ENCODE measurements at regions not wholly inside any gene's neighbourhood (a gene's known extent, or its start where the extent isn't known, plus 50 kb on each side); places are given as distances from the start of the nearest gene placed in this dataset.

DNA sequence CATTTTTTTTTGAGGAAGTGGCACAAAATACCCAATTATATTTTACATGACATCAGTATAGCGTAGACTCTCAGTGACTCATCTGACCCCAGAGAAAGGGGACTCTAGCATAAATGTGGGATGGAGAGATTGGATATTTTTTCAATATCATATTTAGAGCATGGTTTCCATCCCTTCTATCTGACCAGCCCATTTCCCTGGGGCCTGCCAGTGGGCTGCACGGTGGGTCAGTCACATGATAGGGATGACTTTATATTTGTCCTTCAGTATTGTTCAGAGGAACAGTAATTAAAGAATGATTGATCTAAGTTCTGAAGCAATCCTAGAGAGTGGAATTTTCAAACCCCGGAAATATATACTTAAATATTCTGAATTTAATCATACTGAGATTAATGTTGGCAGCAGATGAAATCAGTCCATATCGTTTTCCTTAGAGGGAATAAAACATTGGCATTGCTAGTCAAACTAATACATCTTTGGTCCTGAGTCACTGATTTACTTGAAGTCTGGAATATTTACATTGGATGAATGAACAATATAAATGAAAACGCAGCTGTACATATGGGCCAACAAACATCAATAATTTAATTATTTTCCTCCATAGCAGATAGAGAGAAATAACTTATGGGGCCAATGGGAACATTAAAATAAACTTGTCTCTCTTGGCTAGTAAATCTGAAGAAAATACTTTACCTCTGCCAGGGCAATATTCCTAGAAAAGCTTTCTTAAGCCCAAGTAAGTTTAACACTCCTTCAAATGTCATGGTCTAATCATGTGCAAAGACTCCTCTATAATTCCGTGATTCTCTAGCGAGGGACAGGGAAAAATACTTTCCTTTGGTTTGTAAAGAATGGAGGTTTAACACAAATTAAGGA lies 563.6 kb upstream of the PKDCC start:
- no peak overlapping the region for H3K4me3 ChIP-seq
- WGBS, 2 donors (ENCODE audit: low coverage in 1 of 2), result 49 to 52% methylated on average over 7 of the region's 7 CpGs
- no peaks in the 10 kb centered on the region for H3K9me3 ChIP-seq
- no peak for ATAC-seq
- H3K36me3 ChIP-seq, result no peaks in the 10 kb centered on the region
- no peaks in the 10 kb centered on the region for H3K27me3 ChIP-seq
- H3K27ac ChIP-seq, result no peak overlapping the region
- H3K4me1 ChIP-seq, result peaks cover 0 to 10% (median 0%) of the 10 kb centered on the region in 3 donors
- no peak for TF ChIP-seq POLR2A (IDR thresholded peaks at IDR 0.05)
- TF ChIP-seq, protein P1, sequence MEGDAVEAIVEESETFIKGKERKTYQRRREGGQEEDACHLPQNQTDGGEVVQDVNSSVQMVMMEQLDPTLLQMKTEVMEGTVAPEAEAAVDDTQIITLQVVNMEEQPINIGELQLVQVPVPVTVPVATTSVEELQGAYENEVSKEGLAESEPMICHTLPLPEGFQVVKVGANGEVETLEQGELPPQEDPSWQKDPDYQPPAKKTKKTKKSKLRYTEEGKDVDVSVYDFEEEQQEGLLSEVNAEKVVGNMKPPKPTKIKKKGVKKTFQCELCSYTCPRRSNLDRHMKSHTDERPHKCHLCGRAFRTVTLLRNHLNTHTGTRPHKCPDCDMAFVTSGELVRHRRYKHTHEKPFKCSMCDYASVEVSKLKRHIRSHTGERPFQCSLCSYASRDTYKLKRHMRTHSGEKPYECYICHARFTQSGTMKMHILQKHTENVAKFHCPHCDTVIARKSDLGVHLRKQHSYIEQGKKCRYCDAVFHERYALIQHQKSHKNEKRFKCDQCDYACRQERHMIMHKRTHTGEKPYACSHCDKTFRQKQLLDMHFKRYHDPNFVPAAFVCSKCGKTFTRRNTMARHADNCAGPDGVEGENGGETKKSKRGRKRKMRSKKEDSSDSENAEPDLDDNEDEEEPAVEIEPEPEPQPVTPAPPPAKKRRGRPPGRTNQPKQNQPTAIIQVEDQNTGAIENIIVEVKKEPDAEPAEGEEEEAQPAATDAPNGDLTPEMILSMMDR (IDR thresholded peaks at IDR 0.05), result no peak
- TF ChIP-seq EP300 (IDR thresholded peaks at IDR 0.05), result no peak
- no peak for TF ChIP-seq POLR2AphosphoS5 (IDR thresholded peaks at IDR 0.05)

DNA sequence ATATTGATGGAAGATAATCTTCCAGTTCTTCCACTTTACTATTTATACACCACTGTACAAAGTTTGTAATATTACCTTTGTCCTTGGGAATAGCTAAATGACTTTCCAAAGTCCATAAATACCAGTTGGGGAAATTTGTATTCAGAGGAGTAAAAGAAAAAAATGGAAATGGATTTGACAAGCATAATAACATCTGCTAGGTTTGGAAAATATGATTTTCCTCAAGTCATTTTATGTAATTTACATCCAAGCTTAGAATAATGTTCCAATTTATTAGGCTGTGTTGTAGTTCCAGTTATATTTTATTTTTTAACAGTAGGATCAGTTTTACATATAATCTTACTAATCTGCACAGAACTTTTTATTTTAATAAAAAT lies 563.0 kb upstream of the PKDCC start:
- Histone ChIP-seq H3K27ac (no peak overlapping the region), H3K36me3 (no peaks in the 10 kb centered on the region), H3K4me3 (no peak overlapping the region), H3K4me1 (peaks cover 0 to 11% (median 0%) of the 10 kb centered on the region in 3 donors), H3K27me3 (no peaks in the 10 kb centered on the region), H3K9me3 (no peaks in the 10 kb centered on the region)
- ATAC-seq, result no peak
- TF ChIP-seq POLR2AphosphoS5 (IDR thresholded peaks at IDR 0.05), result no peak
- no peak for TF ChIP-seq EP300 (IDR thresholded peaks at IDR 0.05)
- TF ChIP-seq, protein P1 (IDR thresholded peaks at IDR 0.05), result no peak
- no peak for TF ChIP-seq POLR2A (IDR thresholded peaks at IDR 0.05)

DNA sequence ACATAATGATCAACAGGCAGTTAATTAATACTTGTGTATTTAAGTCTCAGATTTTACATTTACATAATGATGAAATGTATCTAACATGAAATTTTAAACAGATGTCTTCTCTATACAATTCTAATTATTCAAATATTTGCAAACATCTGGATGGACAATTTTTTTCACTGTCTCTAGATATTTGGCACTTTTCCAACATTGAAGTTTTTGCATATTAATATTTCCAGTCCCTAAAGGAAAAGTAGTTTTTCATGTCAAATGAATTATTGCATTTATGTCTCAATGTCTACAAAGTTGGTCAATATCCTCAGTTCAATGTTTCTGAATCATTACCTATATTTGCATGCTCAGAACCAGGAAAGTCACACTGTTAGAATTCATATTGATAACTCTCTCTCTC lies 560.9 kb upstream of the PKDCC start:
- ATAC-seq, result no peak
- Histone ChIP-seq H3K27ac (no peak overlapping the region), H3K4me1 (peaks cover 0 to 11% (median 0%) of the 10 kb centered on the region in 3 donors), H3K27me3 (no peaks in the 10 kb centered on the region), H3K4me3 (no peak overlapping the region), H3K36me3 (no peaks in the 10 kb centered on the region), H3K9me3 (no peaks in the 10 kb centered on the region)
- TF ChIP-seq EP300 (IDR thresholded peaks at IDR 0.05) (no peak), POLR2AphosphoS5 (IDR thresholded peaks at IDR 0.05) (no peak), POLR2A (IDR thresholded peaks at IDR 0.05) (no peak)
- TF ChIP-seq, protein P1 (IDR thresholded peaks at IDR 0.05), result no peak

DNA sequence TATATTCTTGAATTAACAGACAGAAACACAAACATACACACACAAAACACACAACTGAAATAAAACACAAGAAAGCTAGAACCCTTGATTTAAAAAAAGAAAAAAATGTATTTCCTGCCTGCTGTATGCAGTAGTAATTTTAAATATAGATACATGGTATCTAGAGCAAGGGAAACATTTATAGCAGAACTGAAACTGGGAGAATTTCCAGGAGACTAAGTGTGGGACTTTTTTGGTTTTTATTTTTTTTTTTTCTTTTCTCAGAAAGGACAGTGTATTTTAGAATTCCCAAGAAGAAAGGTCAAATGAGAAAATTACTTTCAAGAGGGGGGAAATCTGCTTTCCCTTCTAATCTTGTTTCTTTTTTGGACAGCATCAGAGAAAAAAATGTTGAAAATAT lies 558.9 kb upstream of the PKDCC start:
- no peaks in the 10 kb centered on the region for H3K36me3 ChIP-seq
- H3K4me1 ChIP-seq, result peaks cover 0 to 11% (median 0%) of the 10 kb centered on the region in 3 donors
- no peak overlapping the region for H3K4me3 ChIP-seq
- H3K9me3 ChIP-seq, result peaks cover 0 to 6% (median 0%) of the 10 kb centered on the region in 3 donors
- H3K27me3 ChIP-seq, result no peaks in the 10 kb centered on the region
- TF ChIP-seq POLR2AphosphoS5 (IDR thresholded peaks at IDR 0.05) (no peak), POLR2A (IDR thresholded peaks at IDR 0.05) (no peak), EP300 (IDR thresholded peaks at IDR 0.05) (no peak)
- H3K27ac ChIP-seq, result no peak overlapping the region
- ATAC-seq, result no peak

DNA sequence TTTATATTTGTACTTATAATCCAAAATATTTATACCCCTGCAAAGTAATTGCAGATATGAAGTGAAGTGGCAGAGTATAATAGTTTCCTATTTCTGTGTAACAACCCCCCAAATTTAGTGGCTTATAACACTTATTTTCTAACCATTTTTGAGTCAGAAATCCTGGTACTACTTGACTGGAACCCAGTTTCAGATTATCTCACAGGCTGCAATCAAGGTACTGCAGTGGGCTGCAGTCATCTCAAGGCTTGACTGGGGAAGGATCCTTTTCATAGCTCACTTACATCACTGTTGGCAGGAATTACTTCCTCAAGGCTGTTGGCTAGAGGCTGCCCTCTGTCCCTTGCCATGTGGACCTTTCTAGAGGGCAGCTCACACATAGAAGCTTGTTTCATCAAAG lies 558.2 kb upstream of the PKDCC start:
- no peak overlapping the region for H3K27ac ChIP-seq
- no peak for ATAC-seq
- TF ChIP-seq EP300 (IDR thresholded peaks at IDR 0.05), result no peak
- no peak for TF ChIP-seq POLR2A (IDR thresholded peaks at IDR 0.05)
- TF ChIP-seq, protein P1 (IDR thresholded peaks at IDR 0.05), result no peak
- TF ChIP-seq POLR2AphosphoS5 (IDR thresholded peaks at IDR 0.05), result no peak

More for the DNA sequence above, 558.2 kb upstream of the PKDCC start:
- no peaks in the 10 kb centered on the region for H3K36me3 ChIP-seq
- H3K27me3 ChIP-seq, result no peaks in the 10 kb centered on the region
- H3K9me3 ChIP-seq, result peaks cover 0 to 13% (median 0%) of the 10 kb centered on the region in 3 donors
- H3K4me1 ChIP-seq, result peaks cover 0 to 11% (median 0%) of the 10 kb centered on the region in 3 donors
- H3K4me3 ChIP-seq, result no peak overlapping the region
